Neural cell (in vitro differentiated cells): ENCODE measurements at regions not wholly inside any gene's neighbourhood (a gene's known extent, or its start where the extent isn't known, plus 50 kb on each side); places are given as distances from the start of the nearest gene placed in this dataset.

Source experiments
- H2AFZ ChIP-seq: fragments of 200-600, 300-800 bp; sonication (generic), shearing (Covaris generic); 2 replicates; pipeline ENCODE4 v1.6.0; 2014; ENCODE audit warnings: low read depth, mild to moderate bottlenecking, antibody characterized with exemption, low read length, moderate library complexity
- H3F3A ChIP-seq: fragments of 200-600 bp; shearing (Covaris generic); 2 replicates; pipeline ENCODE4 v1.6.1; 2016; ENCODE audit warnings: mild to moderate bottlenecking, moderate library complexity, mixed read lengths, antibody characterized with exemption, low read length; ENCODE audit not compliant: insufficient read depth, poor library complexity, severe bottlenecking
- H3K27ac ChIP-seq: fragments of 200-600, 300-800 bp; sonication (generic), shearing (Covaris generic); 2 replicates; pipeline ENCODE4 v1.5.1; 2014; ENCODE audit warnings: mild to moderate bottlenecking, low read length, moderate library complexity
- H3K27me3 ChIP-seq: fragments of 300-800, 200-600 bp; sonication (generic), shearing (Covaris generic); 2 replicates; pipeline ENCODE4 v1.6.0; 2014; ENCODE audit warnings: mild to moderate bottlenecking, low read depth, low read length, moderate library complexity; ENCODE audit not compliant: insufficient read depth
- H3K36me3 ChIP-seq: fragments of 300-800, 200-600 bp; sonication (generic), shearing (Covaris generic); 2 replicates; pipeline ENCODE4 v1.5.1; 2014; ENCODE audit warnings: mild to moderate bottlenecking, antibody characterized with exemption, low read length, moderate library complexity; ENCODE audit not compliant: insufficient read depth
- H3K4me2 ChIP-seq: fragments of 300-800, 200-600 bp; sonication (generic), shearing (Covaris generic); 2 replicates; pipeline ENCODE4 v1.6.0; 2014; ENCODE audit warnings: mild to moderate bottlenecking, low read length
- H3K4me3 ChIP-seq: fragments of 300-800, 200-600 bp; sonication (generic), shearing (Covaris generic); 2 replicates; pipeline ENCODE4 v1.5.1; 2014; ENCODE audit warnings: mild to moderate bottlenecking, low read length, moderate library complexity
- H3K79me2 ChIP-seq: fragments of 200-600 bp; shearing (Covaris generic); replicated peaks from 2 replicates; pipeline ENCODE4 v1.6.0; 2014; ENCODE audit warnings: mild to moderate bottlenecking, low read length, moderate library complexity; ENCODE audit not compliant: insufficient read depth
- H3K9ac ChIP-seq: fragments of 300-800, 200-600 bp; sonication (generic), shearing (Covaris generic); 2 replicates; pipeline ENCODE4 v1.6.1; 2016; ENCODE audit warnings: mild to moderate bottlenecking, low read length, mixed read lengths
- H3K9me2 ChIP-seq: fragments of 200-600 bp; shearing (Covaris generic); 2 replicates; pipeline ENCODE4 v1.6.1; 2016; ENCODE audit warnings: mild to moderate bottlenecking, low read length, mixed read lengths; ENCODE audit not compliant: insufficient read depth
- H3K9me3 ChIP-seq: fragments of 200-600, 300-800 bp; sonication (generic), shearing (Covaris generic); 2 replicates; pipeline ENCODE4 v1.6.1; 2016; ENCODE audit warnings: mild to moderate bottlenecking, mixed run types, low read length, moderate library complexity, mixed read lengths
- H4K20me1 ChIP-seq: fragments of 200-600 bp; shearing (Covaris generic); 2 replicates; pipeline ENCODE4 v1.6.1; 2016; ENCODE audit warnings: mild to moderate bottlenecking, mixed run types; ENCODE audit not compliant: insufficient read depth
- CTCF ChIP-seq: fragments of 450-650 bp; IDR thresholded peaks from 2 replicates; pipeline ENCODE4 v1.5.1; 2014; ENCODE audit warnings: antibody characterized with exemption, mild to moderate bottlenecking, moderate library complexity; ENCODE audit not compliant: poor library complexity, severe bottlenecking
- EP300 ChIP-seq: fragments of 450-650 bp; conservative IDR thresholded peaks from 2 replicates; pipeline ENCODE4 v1.6.1; 2014; ENCODE audit warnings: antibody characterized with exemption, mild to moderate bottlenecking, moderate library complexity; ENCODE audit not compliant: poor library complexity, severe bottlenecking
- EZH2 ChIP-seq: fragments of 200-600, 300-800 bp; shearing (Covaris generic), sonication (generic); IDR thresholded peaks from 2 replicates; pipeline ENCODE4 v1.6.1; 2014; ENCODE audit warnings: antibody characterized with exemption, low read length, borderline replicate concordance, mild to moderate bottlenecking; ENCODE audit not compliant: insufficient read depth, poor library complexity, severe bottlenecking
- MXI1 ChIP-seq: fragments of 450-650 bp; conservative IDR thresholded peaks from 2 replicates; pipeline ENCODE4 v1.6.1; 2014; ENCODE audit warnings: antibody characterized with exemption, mild to moderate bottlenecking; ENCODE audit not compliant: poor library complexity, severe bottlenecking
- POLR2AphosphoS5 ChIP-seq: IDR thresholded peaks from 2 replicates; pipeline ENCODE4 v1.6.1; 2012
- RAD21 ChIP-seq: fragments of 450-650 bp; conservative IDR thresholded peaks from 2 replicates; pipeline ENCODE4 v1.6.1; 2014; ENCODE audit warnings: antibody characterized with exemption, mild to moderate bottlenecking, moderate library complexity
- SMC3 ChIP-seq: fragments of 450-650 bp; conservative IDR thresholded peaks from 2 replicates; pipeline ENCODE4 v1.6.1; 2014; ENCODE audit warnings: antibody characterized with exemption, mild to moderate bottlenecking, moderate library complexity; ENCODE audit not compliant: poor library complexity
- TAF1 ChIP-seq: IDR thresholded peaks from 2 replicates; pipeline ENCODE4 v1.6.1; 2012; ENCODE audit warnings: low read depth
- TF ChIP-seq, protein P1 (sequence below): IDR thresholded peaks from 2 replicates; pipeline ENCODE4 v1.6.1; 2012; ENCODE audit warnings: borderline replicate concordance

- TF ChIP-seq MXI1 (no peak), POLR2AphosphoS5 (no peak), EP300 (no peak), RAD21 (no peak), SMC3 (no peak), CTCF (no peak), EZH2 (no peak), TAF1 (no peak)
- TF ChIP-seq, protein P1, sequence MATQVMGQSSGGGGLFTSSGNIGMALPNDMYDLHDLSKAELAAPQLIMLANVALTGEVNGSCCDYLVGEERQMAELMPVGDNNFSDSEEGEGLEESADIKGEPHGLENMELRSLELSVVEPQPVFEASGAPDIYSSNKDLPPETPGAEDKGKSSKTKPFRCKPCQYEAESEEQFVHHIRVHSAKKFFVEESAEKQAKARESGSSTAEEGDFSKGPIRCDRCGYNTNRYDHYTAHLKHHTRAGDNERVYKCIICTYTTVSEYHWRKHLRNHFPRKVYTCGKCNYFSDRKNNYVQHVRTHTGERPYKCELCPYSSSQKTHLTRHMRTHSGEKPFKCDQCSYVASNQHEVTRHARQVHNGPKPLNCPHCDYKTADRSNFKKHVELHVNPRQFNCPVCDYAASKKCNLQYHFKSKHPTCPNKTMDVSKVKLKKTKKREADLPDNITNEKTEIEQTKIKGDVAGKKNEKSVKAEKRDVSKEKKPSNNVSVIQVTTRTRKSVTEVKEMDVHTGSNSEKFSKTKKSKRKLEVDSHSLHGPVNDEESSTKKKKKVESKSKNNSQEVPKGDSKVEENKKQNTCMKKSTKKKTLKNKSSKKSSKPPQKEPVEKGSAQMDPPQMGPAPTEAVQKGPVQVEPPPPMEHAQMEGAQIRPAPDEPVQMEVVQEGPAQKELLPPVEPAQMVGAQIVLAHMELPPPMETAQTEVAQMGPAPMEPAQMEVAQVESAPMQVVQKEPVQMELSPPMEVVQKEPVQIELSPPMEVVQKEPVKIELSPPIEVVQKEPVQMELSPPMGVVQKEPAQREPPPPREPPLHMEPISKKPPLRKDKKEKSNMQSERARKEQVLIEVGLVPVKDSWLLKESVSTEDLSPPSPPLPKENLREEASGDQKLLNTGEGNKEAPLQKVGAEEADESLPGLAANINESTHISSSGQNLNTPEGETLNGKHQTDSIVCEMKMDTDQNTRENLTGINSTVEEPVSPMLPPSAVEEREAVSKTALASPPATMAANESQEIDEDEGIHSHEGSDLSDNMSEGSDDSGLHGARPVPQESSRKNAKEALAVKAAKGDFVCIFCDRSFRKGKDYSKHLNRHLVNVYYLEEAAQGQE, result no peak
- no peak overlapping the region for H3K27ac ChIP-seq
- no peaks in the 10 kb centered on the region for H3K9me3 ChIP-seq
- no peak overlapping the region for H3K4me3 ChIP-seq
- no peak overlapping the region for H3K4me2 ChIP-seq
- H2AFZ ChIP-seq, result no peak overlapping the region
- no peaks in the 10 kb centered on the region for H4K20me1 ChIP-seq
- H3K27me3 ChIP-seq, result no peaks in the 10 kb centered on the region
- no peak overlapping the region for H3K9ac ChIP-seq
- H3F3A ChIP-seq, result no peaks in the 10 kb centered on the region
- no peaks in the 10 kb centered on the region for H3K36me3 ChIP-seq
- no peaks in the 10 kb centered on the region for H3K79me2 ChIP-seq
- no peaks in the 10 kb centered on the region for H3K9me2 ChIP-seq
Measured at GRCh38 chr9:107861075-107861474, 371.5 kb upstream of the KLF4 start.

DNA sequence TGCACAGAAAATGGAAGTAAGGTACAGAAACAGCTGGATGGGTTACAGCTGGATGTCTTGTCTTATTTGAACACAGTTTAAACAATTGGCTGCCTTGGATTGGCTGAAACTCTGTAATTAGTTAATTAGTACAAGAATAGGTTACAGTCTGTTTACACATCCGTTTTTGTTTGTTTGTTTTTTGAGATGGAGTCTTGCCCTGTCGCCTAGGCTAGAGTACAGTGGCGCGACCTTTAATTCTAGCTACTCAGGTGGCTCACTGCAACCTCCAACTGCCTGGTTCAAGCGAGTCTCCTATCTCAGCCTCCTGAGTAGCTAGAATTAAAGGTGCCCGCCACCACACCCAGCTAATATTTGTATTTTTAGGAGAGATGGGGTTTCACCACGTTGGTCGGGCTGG, 368.7 kb upstream of the KLF4 start:
- H3K9ac ChIP-seq, result no peak overlapping the region
- no peak overlapping the region for H3K4me2 ChIP-seq
- no peaks in the 10 kb centered on the region for H4K20me1 ChIP-seq
- H3K27me3 ChIP-seq, result no peaks in the 10 kb centered on the region
- H2AFZ ChIP-seq, result no peak overlapping the region
- H3K79me2 ChIP-seq, result no peaks in the 10 kb centered on the region
- no peaks in the 10 kb centered on the region for H3K36me3 ChIP-seq
- H3K9me2 ChIP-seq, result no peaks in the 10 kb centered on the region
- TF ChIP-seq POLR2AphosphoS5 (no peak), TAF1 (no peak), MXI1 (no peak), RAD21 (no peak), EP300 (no peak), EZH2 (no peak)
- TF ChIP-seq, protein P1, result no peak
- H3K27ac ChIP-seq, result no peak overlapping the region
- H3F3A ChIP-seq, result no peaks in the 10 kb centered on the region
- H3K4me3 ChIP-seq, result no peak overlapping the region
- H3K9me3 ChIP-seq, result no peaks in the 10 kb centered on the region
